ENCODE measurements at regions not wholly inside any gene's neighbourhood (a gene's known extent, or its start where the extent isn't known, plus 50 kb on each side); places are given as distances from the start of the nearest gene placed in this dataset.

DNA sequence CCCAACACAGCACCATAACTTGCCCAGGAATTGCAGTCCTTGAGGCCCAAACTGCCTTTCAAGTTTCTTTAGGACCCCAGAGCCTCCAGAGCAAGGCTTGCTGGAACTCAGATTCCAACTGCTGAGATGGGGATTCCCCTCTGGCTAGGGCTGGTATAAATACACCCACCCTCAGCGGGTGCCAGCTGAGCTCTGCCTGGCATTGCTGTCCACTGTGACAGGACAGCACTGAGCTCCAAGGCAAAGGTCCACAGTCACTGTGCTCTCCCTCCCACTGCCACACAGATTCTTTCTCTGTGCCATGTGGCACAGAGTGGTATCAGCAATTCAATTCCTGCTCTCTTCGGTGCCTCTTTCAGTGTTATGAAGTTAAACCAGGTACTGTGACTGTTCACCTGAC, 304.2 kb upstream of the LMCD1 start:
- TF ChIP-seq, protein P1, sequence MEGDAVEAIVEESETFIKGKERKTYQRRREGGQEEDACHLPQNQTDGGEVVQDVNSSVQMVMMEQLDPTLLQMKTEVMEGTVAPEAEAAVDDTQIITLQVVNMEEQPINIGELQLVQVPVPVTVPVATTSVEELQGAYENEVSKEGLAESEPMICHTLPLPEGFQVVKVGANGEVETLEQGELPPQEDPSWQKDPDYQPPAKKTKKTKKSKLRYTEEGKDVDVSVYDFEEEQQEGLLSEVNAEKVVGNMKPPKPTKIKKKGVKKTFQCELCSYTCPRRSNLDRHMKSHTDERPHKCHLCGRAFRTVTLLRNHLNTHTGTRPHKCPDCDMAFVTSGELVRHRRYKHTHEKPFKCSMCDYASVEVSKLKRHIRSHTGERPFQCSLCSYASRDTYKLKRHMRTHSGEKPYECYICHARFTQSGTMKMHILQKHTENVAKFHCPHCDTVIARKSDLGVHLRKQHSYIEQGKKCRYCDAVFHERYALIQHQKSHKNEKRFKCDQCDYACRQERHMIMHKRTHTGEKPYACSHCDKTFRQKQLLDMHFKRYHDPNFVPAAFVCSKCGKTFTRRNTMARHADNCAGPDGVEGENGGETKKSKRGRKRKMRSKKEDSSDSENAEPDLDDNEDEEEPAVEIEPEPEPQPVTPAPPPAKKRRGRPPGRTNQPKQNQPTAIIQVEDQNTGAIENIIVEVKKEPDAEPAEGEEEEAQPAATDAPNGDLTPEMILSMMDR (IDR thresholded peaks at IDR 0.05; ENCODE audit: insufficient read depth, low read length, poor library complexity, severe bottlenecking) = no peak
- H3K27me3 ChIP-seq (ENCODE audit: control insufficient read depth, insufficient read depth, low read length) = no peaks in the 10 kb centered on the region
- no peaks in the 10 kb centered on the region for H3K36me3 ChIP-seq (ENCODE audit: control insufficient read depth, insufficient read depth, low read length)
- DNase-seq (ENCODE audit: low read depth) = no peak
- H3K4me3 ChIP-seq (ENCODE audit: low read depth, low read length) = no peak overlapping the region

DNA sequence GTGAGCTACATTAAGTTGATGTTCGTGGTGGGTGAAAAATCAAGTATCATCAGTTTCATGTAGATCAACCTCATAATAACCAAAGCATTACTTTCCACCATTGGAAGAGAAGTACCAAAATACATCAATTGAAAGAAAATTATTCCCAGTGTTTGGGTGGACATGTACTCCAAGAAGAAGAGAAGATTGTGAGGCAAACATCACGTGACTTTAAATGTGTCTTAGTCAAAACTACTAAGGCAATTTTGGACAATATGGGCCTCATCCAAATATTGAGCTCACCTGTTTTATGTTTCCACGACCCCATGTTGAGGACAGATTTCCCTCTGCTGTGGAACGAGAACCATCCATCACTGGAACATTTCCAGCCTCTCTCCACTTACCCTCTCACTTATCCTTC, 303.0 kb upstream of the LMCD1 start:
- Histone ChIP-seq H3K4me3 (ENCODE audit: low read depth, low read length) (no peak overlapping the region), H3K36me3 (ENCODE audit: control insufficient read depth, insufficient read depth, low read length) (no peaks in the 10 kb centered on the region), H3K27me3 (ENCODE audit: control insufficient read depth, insufficient read depth, low read length) (no peaks in the 10 kb centered on the region)
- no peak for DNase-seq (ENCODE audit: low read depth)
- TF ChIP-seq, protein P1 (IDR thresholded peaks at IDR 0.05; ENCODE audit: insufficient read depth, low read length, poor library complexity, severe bottlenecking) = no peak

DNA sequence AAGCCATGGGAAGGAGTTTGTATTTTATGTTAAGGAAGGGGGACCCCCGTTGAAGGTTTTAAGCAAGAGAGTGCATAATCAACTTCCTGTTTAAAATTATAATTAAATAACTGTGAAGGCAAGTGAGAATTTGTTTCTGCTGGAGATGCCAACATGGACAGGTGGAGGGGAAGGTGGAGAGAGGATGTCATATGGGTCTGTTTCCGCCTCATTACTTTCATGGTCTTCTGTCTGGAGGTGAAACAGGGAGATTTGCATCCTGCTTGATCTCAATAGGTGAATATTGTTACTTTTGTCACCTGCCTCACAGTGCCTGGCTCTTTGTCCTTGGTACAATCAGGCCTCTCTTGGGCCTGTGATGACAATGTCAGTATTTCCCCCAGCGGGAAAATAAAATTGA, 300.6 kb upstream of the LMCD1 start:
- Histone ChIP-seq H3K36me3 (ENCODE audit: control insufficient read depth, insufficient read depth, low read length) (no peaks in the 10 kb centered on the region), H3K4me3 (ENCODE audit: low read depth, low read length) (no peak overlapping the region), H3K27me3 (ENCODE audit: control insufficient read depth, insufficient read depth, low read length) (no peaks in the 10 kb centered on the region)
- TF ChIP-seq, protein P1 (IDR thresholded peaks at IDR 0.05; ENCODE audit: insufficient read depth, low read length, poor library complexity, severe bottlenecking) = no peak
- DNase-seq (ENCODE audit: low read depth) = no peak

DNA sequence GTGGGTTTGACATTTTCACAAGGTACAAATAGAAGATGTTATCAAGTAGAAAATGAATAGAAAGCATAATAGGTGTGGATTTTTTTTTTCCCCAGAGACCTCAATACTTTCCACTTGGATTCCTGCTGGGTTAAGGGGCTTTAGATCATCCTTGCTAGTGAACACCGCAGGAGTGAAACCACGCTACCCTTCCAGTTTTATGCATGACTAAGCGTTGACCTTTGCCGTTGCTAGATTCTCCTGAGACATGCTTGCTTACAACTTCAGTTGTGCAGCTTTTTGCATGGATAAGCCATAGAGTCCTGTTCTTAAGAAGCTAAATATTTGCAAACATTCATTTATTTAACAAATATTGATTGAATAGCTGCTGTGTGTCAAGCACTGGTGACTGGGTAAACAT, 299.7 kb upstream of the LMCD1 start:
- Histone ChIP-seq H3K27me3 (ENCODE audit: control insufficient read depth, insufficient read depth, low read length) (no peaks in the 10 kb centered on the region), H3K36me3 (ENCODE audit: control insufficient read depth, insufficient read depth, low read length) (no peaks in the 10 kb centered on the region), H3K4me3 (ENCODE audit: low read depth, low read length) (no peak overlapping the region)
- TF ChIP-seq, protein P1 (IDR thresholded peaks at IDR 0.05; ENCODE audit: insufficient read depth, low read length, poor library complexity, severe bottlenecking) = no peak
- DNase-seq (ENCODE audit: low read depth) = no peak

DNA sequence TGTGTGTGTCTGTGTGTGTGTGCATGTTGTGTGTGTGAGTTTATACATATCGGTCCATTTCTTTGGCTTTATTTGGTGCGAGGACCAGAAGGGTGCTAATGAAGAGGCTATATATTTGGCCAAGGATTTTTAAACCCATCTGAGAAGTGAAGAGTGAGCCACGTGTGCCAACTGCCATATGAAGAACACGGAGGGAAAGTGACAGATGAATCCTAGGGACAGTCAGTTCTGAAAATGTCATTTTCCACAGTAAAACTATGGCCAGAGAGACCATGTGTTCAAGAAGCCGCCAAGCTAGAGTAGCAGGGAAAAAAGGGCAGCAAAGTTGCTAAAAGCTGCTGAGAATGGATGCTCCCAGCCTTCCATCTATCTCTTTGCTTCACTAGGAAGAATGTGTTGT, 297.3 kb upstream of the LMCD1 start:
- DNase-seq (ENCODE audit: low read depth) = no peak
- H3K4me3 ChIP-seq (ENCODE audit: low read depth, low read length) = no peak overlapping the region

More for the DNA sequence above, 297.3 kb upstream of the LMCD1 start:
- Histone ChIP-seq H3K27me3 (ENCODE audit: control insufficient read depth, insufficient read depth, low read length) (no peaks in the 10 kb centered on the region), H3K36me3 (ENCODE audit: control insufficient read depth, insufficient read depth, low read length) (no peaks in the 10 kb centered on the region)
- TF ChIP-seq, protein P1 (IDR thresholded peaks at IDR 0.05; ENCODE audit: insufficient read depth, low read length, poor library complexity, severe bottlenecking) = no peak
